GM10248 (cell line): ENCODE measurements at regions not wholly inside any gene's neighbourhood (a gene's known extent, or its start where the extent isn't known, plus 50 kb on each side); places are given as distances from the start of the nearest gene placed in this dataset.

Experiments
- CTCF ChIA-PET: fragments of 300-600 bp; sonication (Branson Sonifier 250); formaldehyde crosslinking; extraction: SDS; loops from one replicate; lab custom pipeline; 2021; ENCODE audit warnings: antibody characterized with exemption; lab: Yijun Ruan, JAX
- POLR2A ChIA-PET: fragments of 350-650 bp; sonication (Branson Sonifier 250); formaldehyde crosslinking; extraction: SDS; loops from one replicate; lab custom pipeline; 2020; ENCODE audit warnings: antibody characterized with exemption; lab: Yijun Ruan, JAX
- DNase-seq: peaks from one replicate; pipeline ENCODE4 v3.0.0; 2012; ENCODE audit errors: extremely low spot score
- CTCF ChIP-seq: IDR thresholded peaks from 2 replicates; pipeline ENCODE4 v1.5.1; 2012; ENCODE audit warnings: mild to moderate bottlenecking, low read depth; ENCODE audit errors: extremely low read depth, missing control alignments, control extremely low read depth

DNA sequence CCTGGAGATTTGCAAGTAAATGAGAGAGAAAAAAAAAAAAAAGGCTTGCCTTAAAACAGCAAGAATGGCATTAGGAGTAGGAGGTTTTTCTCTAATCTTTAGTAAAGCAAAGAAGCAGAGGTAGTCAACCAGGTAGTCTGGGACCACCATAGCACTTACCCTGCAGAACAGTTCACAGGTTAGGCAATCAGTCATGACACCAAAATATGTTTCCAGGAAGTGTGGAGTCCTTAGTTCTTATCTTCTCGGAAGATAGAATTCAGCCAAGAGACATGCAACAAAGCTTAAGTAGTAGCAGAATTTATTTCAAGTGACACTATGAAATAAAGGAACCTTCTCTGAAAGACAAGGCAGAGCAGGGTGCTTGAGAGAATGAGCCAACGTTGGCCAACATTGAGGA is 295.8 kb downstream of the IPO8 start:
- ChIA-PET CTCF (no interaction called here), POLR2A (no interaction called here)
- TF ChIP-seq CTCF, result no peak
- no peak for DNase-seq

- TF ChIP-seq CTCF, result no peak
- ChIA-PET CTCF (no interaction called here), POLR2A (no interaction called here)
- no peak for DNase-seq
These were observed 299.1 kb downstream of the IPO8 start for GRCh38 chr12:30396576-30396975.

DNA sequence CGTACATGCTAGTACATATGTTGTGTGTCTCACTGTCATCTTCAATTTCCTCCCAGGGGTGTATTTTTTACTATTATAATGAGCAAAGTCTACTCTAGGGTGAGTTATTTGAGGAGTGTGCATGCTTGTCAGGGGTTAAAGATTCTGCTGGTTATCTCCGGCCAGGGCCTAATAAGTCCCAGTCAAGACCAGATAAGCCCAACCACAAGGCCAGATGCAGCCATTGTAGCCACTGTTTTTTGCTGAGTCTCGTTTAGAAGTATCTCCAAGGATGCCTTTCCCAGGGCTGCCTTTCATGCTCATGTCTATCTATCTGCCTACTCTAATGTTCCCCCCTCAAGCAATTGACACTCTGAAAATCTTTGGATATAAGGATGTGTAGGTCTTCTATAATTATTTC is 300.5 kb downstream of the IPO8 start:
- DNase-seq, result no peak
- CTCF ChIA-PET, result no interaction called here
- POLR2A ChIA-PET, result no interaction called here
- no peak for TF ChIP-seq CTCF

DNA sequence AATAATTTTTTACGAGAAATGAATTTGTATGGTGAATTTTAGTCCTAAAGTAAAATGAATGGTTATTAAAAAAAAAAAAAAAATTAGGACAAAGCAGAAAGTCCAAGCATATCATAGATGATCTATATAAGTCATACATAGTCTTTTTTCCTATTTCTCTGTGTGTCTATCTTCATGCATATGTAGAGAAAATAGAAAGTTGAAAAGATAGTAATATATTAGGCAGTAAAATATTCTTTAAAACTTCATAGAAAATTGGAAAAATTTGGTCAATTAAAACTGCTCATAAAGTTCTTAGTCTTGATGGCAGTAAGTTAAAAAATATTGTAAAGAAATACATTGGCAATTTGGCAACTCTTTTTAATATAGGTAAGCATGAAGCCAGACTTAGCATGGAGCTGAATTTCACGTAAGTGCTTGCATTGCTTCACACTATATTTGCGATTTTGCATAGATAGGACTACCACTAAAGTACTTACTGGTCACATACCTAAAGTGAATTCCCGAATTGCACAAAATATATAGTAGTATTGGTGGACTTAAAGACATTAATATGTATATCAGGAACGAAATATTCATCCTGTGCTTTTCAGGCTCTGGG is 303.8 kb downstream of the IPO8 start:
- ChIA-PET CTCF (no interaction called here), POLR2A (no interaction called here)
- TF ChIP-seq CTCF, result no peak
- no peak for DNase-seq

GRCh38 chr12:30385706-30386105 is 310.0 kb downstream of the IPO8 start:
- CTCF ChIA-PET, result no interaction called here
- POLR2A ChIA-PET, result no interaction called here
- TF ChIP-seq CTCF, result no peak
- no peak for DNase-seq

GRCh38 chr12:30384976-30385375 is 310.7 kb downstream of the IPO8 start:
- CTCF ChIA-PET, result no interaction called here
- POLR2A ChIA-PET, result no interaction called here
- DNase-seq, result no peak
- TF ChIP-seq CTCF, result no peak
